ENCODE measurements at regions not wholly inside any gene's neighbourhood (a gene's known extent, or its start where the extent isn't known, plus 50 kb on each side); places are given as distances from the start of the nearest gene placed in this dataset.

GRCh38 chr12:20119596-20120402 is 248.5 kb upstream of the PDE3A start:
- Mint-ChIP-seq H3K4me3 (no peak overlapping the region), H3K9me3 (ENCODE audit: low read depth) (no peaks in the 10 kb centered on the region), H3K36me3 (ENCODE audit: low read depth) (no peaks in the 10 kb centered on the region), H3K4me1 (no peaks in the 10 kb centered on the region), H3K27ac (no peak overlapping the region), H3K27me3 (no peaks in the 10 kb centered on the region)
- POLR2A ChIA-PET: interaction anchor here (0.6 kb wide), 1 partner anchor 946 kb away, joined by 4 read pairs; no protein-coding TSS in a partner anchor
- ATAC-seq (no peak), DNase-seq (no peak)
- intact Hi-C loops (cut with DNase I, micrococcal nuclease): no loop called here
- CTCF ChIA-PET: interaction anchor here (0.6 kb wide), 1 partner anchor 395 kb away, joined by 3 read pairs; no protein-coding TSS in a partner anchor

- ATAC-seq (no peak), DNase-seq (no peak)
- no peaks in the 10 kb centered on the region for H3K9me3 Mint-ChIP-seq (ENCODE audit: low read depth)
- H3K4me1 Mint-ChIP-seq: no peaks in the 10 kb centered on the region
- H3K27me3 Mint-ChIP-seq: no peaks in the 10 kb centered on the region
- no peak overlapping the region for H3K4me3 Mint-ChIP-seq
- H3K36me3 Mint-ChIP-seq (ENCODE audit: low read depth): no peaks in the 10 kb centered on the region
- ChIA-PET CTCF (no interaction called here), POLR2A (no interaction called here)
- intact Hi-C loops (cut with DNase I, micrococcal nuclease): no loop called here
- no peak overlapping the region for H3K27ac Mint-ChIP-seq
These were observed 248.0 kb upstream of the PDE3A start for GRCh38 chr12:20120403-20120725.

GRCh38 chr12:20122274-20122673 is 246.1 kb upstream of the PDE3A start:
- DNase-seq: no peak
- no peak for ATAC-seq
- Mint-ChIP-seq H3K4me3 (no peak overlapping the region), H3K4me1 (no peaks in the 10 kb centered on the region), H3K36me3 (ENCODE audit: low read depth) (no peaks in the 10 kb centered on the region), H3K9me3 (ENCODE audit: low read depth) (no peaks in the 10 kb centered on the region), H3K27ac (no peak overlapping the region), H3K27me3 (no peaks in the 10 kb centered on the region)
- intact Hi-C loops (cut with DNase I, micrococcal nuclease): no loop called here
- CTCF ChIA-PET: no interaction called here
- POLR2A ChIA-PET: no interaction called here

GRCh38 chr12:20123465-20123864 is 244.9 kb upstream of the PDE3A start:
- no peaks in the 10 kb centered on the region for H3K27me3 Mint-ChIP-seq
- no peak overlapping the region for H3K4me3 Mint-ChIP-seq
- CTCF ChIA-PET: no interaction called here
- H3K4me1 Mint-ChIP-seq: no peaks in the 10 kb centered on the region
- ATAC-seq (no peak), DNase-seq (no peak)
- POLR2A ChIA-PET: no interaction called here
- no peaks in the 10 kb centered on the region for H3K9me3 Mint-ChIP-seq (ENCODE audit: low read depth)
- no peak overlapping the region for H3K27ac Mint-ChIP-seq
- intact Hi-C loops (cut with DNase I, micrococcal nuclease): no loop called here
- no peaks in the 10 kb centered on the region for H3K36me3 Mint-ChIP-seq (ENCODE audit: low read depth)

- Mint-ChIP-seq H3K9me3 (ENCODE audit: low read depth) (no peaks in the 10 kb centered on the region), H3K4me3 (no peak overlapping the region), H3K27ac (no peak overlapping the region), H3K4me1 (no peaks in the 10 kb centered on the region), H3K27me3 (no peaks in the 10 kb centered on the region), H3K36me3 (ENCODE audit: low read depth) (no peaks in the 10 kb centered on the region)
- no peak for ATAC-seq
- POLR2A ChIA-PET: no interaction called here
- DNase-seq: no peak
- intact Hi-C loops (cut with DNase I, micrococcal nuclease): no loop called here
- CTCF ChIA-PET: interaction anchor here (0.7 kb wide), 1 partner anchor 15 kb away, joined by 3 read pairs; no protein-coding TSS in a partner anchor
These were observed 243.0 kb upstream of the PDE3A start for GRCh38 chr12:20125276-20125798.

GRCh38 chr12:20126601-20127000 is 241.7 kb upstream of the PDE3A start:
- Mint-ChIP-seq H3K9me3 (ENCODE audit: low read depth) (no peaks in the 10 kb centered on the region), H3K4me3 (no peak overlapping the region), H3K27me3 (no peaks in the 10 kb centered on the region), H3K4me1 (no peaks in the 10 kb centered on the region), H3K36me3 (ENCODE audit: low read depth) (no peaks in the 10 kb centered on the region), H3K27ac (no peak overlapping the region)
- intact Hi-C loops (cut with DNase I, micrococcal nuclease): no loop called here
- ChIA-PET CTCF (no interaction called here), POLR2A (no interaction called here)
- ATAC-seq (no peak), DNase-seq (no peak)

DNA sequence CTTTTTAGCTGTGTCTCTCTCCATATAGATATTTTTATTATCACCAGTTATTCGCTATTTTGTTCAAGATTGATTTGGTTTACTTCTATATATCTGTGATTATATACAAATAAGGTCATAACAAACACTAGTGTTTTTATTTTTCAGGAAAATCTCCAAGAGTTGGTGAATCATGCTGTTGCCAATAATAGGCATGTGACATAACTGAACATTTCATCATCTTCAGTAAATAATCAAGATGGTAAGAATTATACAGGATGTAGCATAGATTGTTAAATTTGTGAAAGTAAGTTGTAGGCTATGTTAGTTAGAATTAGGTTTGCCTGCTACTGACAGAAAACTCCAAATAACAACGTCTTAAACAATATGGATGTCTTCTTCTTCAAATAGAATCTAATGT is 240.9 kb upstream of the PDE3A start:
- intact Hi-C loops (cut with DNase I, micrococcal nuclease): no loop called here
- Mint-ChIP-seq H3K9me3 (ENCODE audit: low read depth) (no peaks in the 10 kb centered on the region), H3K4me1 (no peaks in the 10 kb centered on the region), H3K27me3 (no peaks in the 10 kb centered on the region), H3K4me3 (no peak overlapping the region), H3K27ac (no peak overlapping the region), H3K36me3 (ENCODE audit: low read depth) (no peaks in the 10 kb centered on the region)
- ChIA-PET POLR2A (no interaction called here), CTCF (no interaction called here)
- no peak for DNase-seq
- no peak for ATAC-seq

DNA sequence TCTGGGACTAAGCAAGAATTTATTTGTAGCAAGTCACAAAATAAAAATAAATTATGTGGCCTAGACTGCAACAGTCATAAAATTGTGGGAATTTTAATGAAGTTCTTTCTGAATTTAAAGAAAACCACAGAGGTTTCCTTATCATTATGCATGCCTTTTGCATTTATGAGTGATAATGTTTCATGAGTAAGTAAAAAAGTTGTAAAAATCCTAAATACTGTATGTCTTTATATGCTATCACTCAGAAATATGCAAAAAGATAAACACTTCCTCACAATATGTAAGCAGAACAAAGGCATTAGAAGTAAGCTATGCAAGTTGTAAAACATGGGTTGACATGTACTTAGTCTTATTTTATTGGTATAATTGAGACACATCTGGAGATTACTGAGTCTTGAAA is 239.4 kb upstream of the PDE3A start:
- intact Hi-C loops (cut with DNase I, micrococcal nuclease): no loop called here
- ATAC-seq (no peak), DNase-seq (no peak)
- no peaks in the 10 kb centered on the region for H3K9me3 Mint-ChIP-seq (ENCODE audit: low read depth)
- no peak overlapping the region for H3K4me3 Mint-ChIP-seq
- no peaks in the 10 kb centered on the region for H3K4me1 Mint-ChIP-seq
- no peaks in the 10 kb centered on the region for H3K36me3 Mint-ChIP-seq (ENCODE audit: low read depth)
- H3K27me3 Mint-ChIP-seq: no peaks in the 10 kb centered on the region
- ChIA-PET CTCF (no interaction called here), POLR2A (no interaction called here)
- no peak overlapping the region for H3K27ac Mint-ChIP-seq

DNA sequence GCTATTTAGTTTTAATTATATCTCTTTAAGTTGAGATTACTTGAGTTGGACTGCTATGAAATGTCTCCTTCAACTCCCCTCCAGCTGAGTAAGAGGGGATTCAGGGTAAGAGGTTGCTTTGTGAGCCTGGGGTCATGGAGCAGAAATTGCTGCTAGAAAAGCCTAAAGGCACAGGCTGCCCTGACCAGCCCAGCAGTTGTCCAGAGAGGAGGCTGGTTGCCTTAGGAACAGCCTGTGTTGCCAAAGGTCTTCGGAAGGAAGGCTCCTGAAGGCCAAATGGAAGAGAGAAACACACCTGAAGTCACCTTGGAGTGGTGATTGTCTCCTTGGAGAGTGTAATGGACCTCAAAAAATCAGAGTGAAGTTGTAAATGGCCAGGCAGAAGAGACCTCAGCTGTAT is 235.5 kb upstream of the PDE3A start:
- H3K36me3 Mint-ChIP-seq (ENCODE audit: low read depth): no peaks in the 10 kb centered on the region
- no peak overlapping the region for H3K27ac Mint-ChIP-seq
- H3K9me3 Mint-ChIP-seq (ENCODE audit: low read depth): no peaks in the 10 kb centered on the region
- no peaks in the 10 kb centered on the region for H3K27me3 Mint-ChIP-seq
- DNase-seq: no peak
- POLR2A ChIA-PET: no interaction called here
- CTCF ChIA-PET: no interaction called here
- H3K4me1 Mint-ChIP-seq: no peaks in the 10 kb centered on the region
- intact Hi-C loops (cut with DNase I, micrococcal nuclease): no loop called here
- no peak overlapping the region for H3K4me3 Mint-ChIP-seq
- ATAC-seq: no peak

DNA sequence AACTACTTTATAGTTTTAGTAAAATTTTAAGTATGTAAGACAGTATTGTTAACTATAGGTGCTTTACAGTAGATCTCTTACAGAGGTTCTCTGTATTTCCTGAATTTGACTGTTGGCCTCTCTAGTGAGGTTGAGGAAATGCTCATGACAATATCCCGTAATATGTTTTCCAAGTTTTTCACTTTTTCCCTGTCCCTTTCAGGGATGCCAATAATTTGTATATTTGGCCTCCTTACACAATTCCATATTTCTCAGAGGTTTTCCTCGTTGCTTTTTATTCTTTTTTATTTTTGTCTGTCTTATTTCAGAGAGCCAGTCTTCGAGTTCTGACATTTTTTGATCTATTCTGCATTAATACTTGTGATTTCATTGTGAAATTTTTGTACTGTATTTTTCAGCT is 233.7 kb upstream of the PDE3A start:
- CTCF ChIA-PET: no interaction called here
- no peaks in the 10 kb centered on the region for H3K4me1 Mint-ChIP-seq
- POLR2A ChIA-PET: no interaction called here
- H3K4me3 Mint-ChIP-seq: no peak overlapping the region
- H3K9me3 Mint-ChIP-seq (ENCODE audit: low read depth): no peaks in the 10 kb centered on the region
- no peak overlapping the region for H3K27ac Mint-ChIP-seq
- intact Hi-C loops (cut with DNase I, micrococcal nuclease): no loop called here
- DNase-seq: no peak
- ATAC-seq: no peak
- no peaks in the 10 kb centered on the region for H3K27me3 Mint-ChIP-seq
- H3K36me3 Mint-ChIP-seq (ENCODE audit: low read depth): no peaks in the 10 kb centered on the region

- H3K4me3 Mint-ChIP-seq: no peak overlapping the region
- DNase-seq: no peak
- ATAC-seq: no peak
- ChIA-PET POLR2A (no interaction called here), CTCF (interaction anchor here (0.6 kb wide), 1 partner anchor 15 kb away, joined by 3 read pairs; no protein-coding TSS in a partner anchor)
- no peaks in the 10 kb centered on the region for H3K36me3 Mint-ChIP-seq (ENCODE audit: low read depth)
- intact Hi-C loops (cut with DNase I, micrococcal nuclease): no loop called here
- H3K27ac Mint-ChIP-seq: no peak overlapping the region
- no peaks in the 10 kb centered on the region for H3K27me3 Mint-ChIP-seq
- no peaks in the 10 kb centered on the region for H3K9me3 Mint-ChIP-seq (ENCODE audit: low read depth)
- H3K4me1 Mint-ChIP-seq: no peaks in the 10 kb centered on the region
These were observed 227.6 kb upstream of the PDE3A start for GRCh38 chr12:20140751-20141150.

DNA sequence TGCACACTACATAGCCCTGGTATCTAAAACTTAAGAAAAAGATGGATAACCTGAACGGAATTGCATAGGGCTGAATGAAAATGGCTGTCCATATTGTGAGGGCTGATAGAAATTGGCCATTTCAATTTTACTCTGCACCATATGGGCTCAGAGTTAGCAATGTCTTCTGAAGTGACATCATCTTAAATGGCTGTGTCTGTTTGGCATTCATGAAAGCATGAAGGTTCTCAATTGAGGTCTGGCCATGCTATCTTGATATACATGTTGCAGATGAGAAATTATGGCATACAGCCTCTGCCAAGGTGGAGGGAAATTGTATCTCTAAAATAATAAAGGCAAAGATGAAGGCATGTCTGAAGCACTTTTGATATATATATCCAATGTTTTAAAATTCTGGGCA is 226.0 kb upstream of the PDE3A start:
- ATAC-seq: no peak
- H3K36me3 Mint-ChIP-seq (ENCODE audit: low read depth): no peaks in the 10 kb centered on the region
- CTCF ChIA-PET: no interaction called here
- H3K27ac Mint-ChIP-seq: no peak overlapping the region
- no peak overlapping the region for H3K4me3 Mint-ChIP-seq
- intact Hi-C loops (cut with DNase I, micrococcal nuclease): no loop called here
- no peaks in the 10 kb centered on the region for H3K9me3 Mint-ChIP-seq (ENCODE audit: low read depth)
- DNase-seq: no peak
- POLR2A ChIA-PET: no interaction called here
- H3K4me1 Mint-ChIP-seq: no peaks in the 10 kb centered on the region
- no peaks in the 10 kb centered on the region for H3K27me3 Mint-ChIP-seq

Measured in activated CD4-positive, alpha-beta T cell treated with anti-CD3 and anti-CD28 coated beads for 36 hours (primary cell).